IMR-90 (cell line): ENCODE measurements at regions not wholly inside any gene's neighbourhood (a gene's known extent, or its start where the extent isn't known, plus 50 kb on each side); places are given as distances from the start of the nearest gene placed in this dataset.

ENCODE experiments used
- ATAC-seq: fragments of 200-7000 bp; cut with Tn5 transposase; 2 replicates; pipeline ENCODE4 v1.9.1; 2020; ENCODE audit warnings: low read depth, mild to moderate bottlenecking, moderate library complexity
- BruUV-seq: library from RNA; stranded (reverse); fragments of 400-500 nt; replicated peaks from 2 replicates; lab custom pipeline; 2021; lab: Mats Ljungman, UMichigan
- CTCF ChIA-PET: fragments of 300-600 bp; formaldehyde crosslinking; extraction: SDS; loops from one replicate; lab custom pipeline; 2021; ENCODE audit warnings: antibody characterized with exemption; lab: Yijun Ruan, JAX
- POLR2A ChIA-PET: fragments of 300-600 bp; sonication (Branson Sonifier 250); formaldehyde crosslinking; loops from one replicate; lab custom pipeline; 2022; ENCODE audit warnings: antibody characterized with exemption; ENCODE audit not compliant: unreplicated experiment; lab: Charles Lee
- DNase-seq: peaks from one replicate; pipeline ENCODE4 v3.0.0; 2013
- H2AFZ ChIP-seq: replicated peaks from 2 replicates; pipeline ENCODE3; 2013; ENCODE audit warnings: low read length, mild to moderate bottlenecking; ENCODE audit not compliant: poor library complexity
- H2AK5ac ChIP-seq: 2 replicates; pipeline ENCODE4 v1.6.1; 2013; ENCODE audit warnings: low read depth, low read length, inconsistent platforms
- H2AK9ac ChIP-seq: replicated peaks from 2 replicates; pipeline ENCODE3; 2013; ENCODE audit warnings: mild to moderate bottlenecking, low read depth, low read length, moderate library complexity; ENCODE audit not compliant: poor library complexity
- H2BK120ac ChIP-seq: 2 replicates; pipeline ENCODE4 v1.6.1; 2013; ENCODE audit warnings: low read depth, low read length, inconsistent platforms
- H2BK15ac ChIP-seq: 3 replicates; pipeline ENCODE4 v1.6.1; 2013; ENCODE audit warnings: low read depth, low read length, inconsistent platforms
- H2BK20ac ChIP-seq: 2 replicates; pipeline ENCODE4 v1.6.1; 2013; ENCODE audit warnings: low read depth, mild to moderate bottlenecking, inconsistent platforms, low read length, moderate library complexity
- H2BK5ac ChIP-seq: 2 replicates; pipeline ENCODE4 v1.6.1; 2013; ENCODE audit warnings: mild to moderate bottlenecking, low read depth, low read length, inconsistent platforms; ENCODE audit not compliant: poor library complexity, severe bottlenecking
- H3K14ac ChIP-seq: replicated peaks from 2 replicates; pipeline ENCODE4 v1.6.1; 2013; ENCODE audit warnings: low read depth, low read length, inconsistent platforms
- H3K18ac ChIP-seq: 2 replicates; pipeline ENCODE4 v1.6.1; 2013; ENCODE audit warnings: low read depth, low read length, control low read depth
- H3K23ac ChIP-seq: 2 replicates; pipeline ENCODE4 v1.6.1; 2013; ENCODE audit warnings: low read depth, low read length, inconsistent platforms
- H3K27ac ChIP-seq: 2 replicates; pipeline ENCODE4 v1.5.1; 2013; ENCODE audit warnings: mild to moderate bottlenecking, control low read depth, low read length; ENCODE audit not compliant: insufficient read depth
- H3K27me3 ChIP-seq: 2 replicates; pipeline ENCODE4 v1.6.1; 2013; ENCODE audit warnings: low read length; ENCODE audit not compliant: control insufficient read depth, insufficient read depth
- H3K36me3 ChIP-seq: 2 replicates; pipeline ENCODE4 v1.6.1; 2013; ENCODE audit warnings: low read length, mixed read lengths; ENCODE audit not compliant: control insufficient read depth, insufficient read depth
- H3K4ac ChIP-seq: 2 replicates; pipeline ENCODE4 v1.6.1; 2013; ENCODE audit warnings: low read depth, low read length, inconsistent platforms
- H3K4me1 ChIP-seq: 2 replicates; pipeline ENCODE4 v1.6.1; 2013; ENCODE audit warnings: low read length, mixed read lengths; ENCODE audit not compliant: control insufficient read depth, insufficient read depth
- H3K4me2 ChIP-seq: 2 replicates; pipeline ENCODE4 v1.6.1; 2013; ENCODE audit warnings: low read depth, mild to moderate bottlenecking, control low read depth, low read length, moderate library complexity
- H3K4me3 ChIP-seq: 2 replicates; pipeline ENCODE4 v1.5.1; 2013; ENCODE audit warnings: low read depth, mild to moderate bottlenecking, control low read depth, low read length, moderate library complexity; ENCODE audit not compliant: insufficient read depth
- H3K56ac ChIP-seq: 2 replicates; pipeline ENCODE4 v1.6.1; 2013; ENCODE audit warnings: low read length, inconsistent platforms; ENCODE audit not compliant: insufficient read depth; ENCODE audit errors: extremely low read depth
- H3K79me1 ChIP-seq, 2 experiments: 2 replicates each; pipeline ENCODE4 v1.6.1; 2013; ENCODE audit warnings: low read length in 2 of 2, inconsistent platforms in 1 of 2, low read depth in 1 of 2
- H3K9ac ChIP-seq: 2 replicates; pipeline ENCODE4 v1.6.1; 2013; ENCODE audit warnings: low read depth, low read length, control low read depth
- H3K9me1 ChIP-seq: 2 replicates; pipeline ENCODE4 v1.6.1; 2013; ENCODE audit warnings: low read length, inconsistent platforms; ENCODE audit not compliant: insufficient read depth
- H3K9me3 ChIP-seq: 2 replicates; pipeline ENCODE4 v1.6.1; 2013; ENCODE audit warnings: low read length; ENCODE audit not compliant: control insufficient read depth, insufficient read depth
- H4K20me1 ChIP-seq: 2 replicates; pipeline ENCODE4 v1.6.1; 2013; ENCODE audit warnings: low read length, inconsistent platforms; ENCODE audit not compliant: insufficient read depth
- H4K5ac ChIP-seq: 2 replicates; pipeline ENCODE4 v1.6.1; 2013; ENCODE audit warnings: mild to moderate bottlenecking, low read depth, low read length, control low read depth
- H4K8ac ChIP-seq, 2 experiments: 2 replicates each; pipeline ENCODE4 v1.6.1; 2013; ENCODE audit warnings: low read depth in 2 of 2, low read length in 2 of 2, control low read depth in 1 of 2, inconsistent platforms in 1 of 2
- H4K91ac ChIP-seq: 2 replicates; pipeline ENCODE4 v1.6.1; 2013; ENCODE audit warnings: low read depth, low read length, inconsistent platforms; ENCODE audit not compliant: insufficient read depth
- BHLHE40 ChIP-seq: fragments of 150-350 bp; IDR thresholded peaks from 2 replicates; pipeline ENCODE4 v1.6.1; 2016; ENCODE audit warnings: mild to moderate bottlenecking, low read depth, low read length
- CEBPB ChIP-seq: IDR thresholded peaks from 2 replicates; pipeline ENCODE4 v1.6.1; 2012; ENCODE audit warnings: low read depth, low read length, improper control_type of control experiment
- CHD1 ChIP-seq: IDR thresholded peaks from 2 replicates; pipeline ENCODE4 v1.6.1; 2012; ENCODE audit warnings: low read depth, low read length, improper control_type of control experiment
- FOS ChIP-seq: fragments of 150-350 bp; IDR thresholded peaks from 2 replicates; pipeline ENCODE4 v1.6.1; 2016; ENCODE audit warnings: low read depth, low read length
- MAFK ChIP-seq: IDR thresholded peaks from 2 replicates; pipeline ENCODE4 v1.6.1; 2012; ENCODE audit warnings: low read depth, low read length, improper control_type of control experiment
- MAZ ChIP-seq: IDR thresholded peaks from 2 replicates; pipeline ENCODE4 v1.6.1; 2012; ENCODE audit warnings: low read depth, mild to moderate bottlenecking, low read length, improper control_type of control experiment, moderate library complexity, borderline replicate concordance
- MXI1 ChIP-seq: IDR thresholded peaks from 2 replicates; pipeline ENCODE4 v1.6.1; 2012; ENCODE audit warnings: low read depth, mild to moderate bottlenecking, low read length, moderate library complexity, borderline replicate concordance
- NFE2L2 ChIP-seq: fragments of 150-350 bp; IDR thresholded peaks from 2 replicates; pipeline ENCODE4 v1.6.1; 2016; ENCODE audit warnings: low read depth, mild to moderate bottlenecking, low read length
- POLR2A ChIP-seq: IDR thresholded peaks from 2 replicates; pipeline ENCODE4 v1.6.1; 2012; ENCODE audit warnings: mild to moderate bottlenecking, low read depth, low read length
- RAD21 ChIP-seq: IDR thresholded peaks from 2 replicates; pipeline ENCODE4 v1.6.1; 2012; ENCODE audit warnings: low read length, improper control_type of control experiment
- RCOR1 ChIP-seq: IDR thresholded peaks from 2 replicates; pipeline ENCODE4 v1.6.1; 2012; ENCODE audit warnings: mild to moderate bottlenecking, low read length, improper control_type of control experiment; ENCODE audit not compliant: insufficient replicate concordance
- RFX5 ChIP-seq: IDR thresholded peaks from 2 replicates; pipeline ENCODE4 v1.8.0; 2012; ENCODE audit warnings: low read depth, mild to moderate bottlenecking, low read length, moderate library complexity
- SMC3 ChIP-seq: fragments of 150-350 bp; IDR thresholded peaks from 2 replicates; pipeline ENCODE4 v1.6.1; 2016; ENCODE audit warnings: low read depth, mild to moderate bottlenecking, antibody characterized with exemption, low read length, moderate library complexity
- WGBS, 2 experiments: methylation state at CpG; one replicate each; pipeline versions ENCODE4 v1.1.5 to v1.1.7; 2013; ENCODE audit warnings: missing lambda C conversion rate in 2 of 2; ENCODE audit not compliant: insufficient read length in 1 of 2; ENCODE audit errors: extremely low coverage in 2 of 2; 5-methylcytosine and 5-hydroxymethylcytosine counted together
- dilution Hi-C: fragments of 300-500 bp; cut with HindIII; formaldehyde crosslinking; loops from one replicate; pipeline ENCODE4 v1.14.3; 2018; ENCODE audit warnings: low sequenced_read_pairs; ENCODE audit not compliant: unreplicated experiment
- in situ Hi-C: fragments of 300-500 bp; cut with MboI; formaldehyde crosslinking; loops from 3 replicates; pipeline ENCODE4 v1.14.3; 2019; ENCODE audit warnings: low sequenced_read_pairs, inconsistent platforms, mixed read lengths
- intact Hi-C: fragments of 100-400 bp; cut with micrococcal nuclease; formaldehyde crosslinking; loops from 2 replicates; pipeline ENCODE4 v1.10.0; 2022
- TF ChIP-seq, protein P1 (sequence below): fragments of 150-350 bp; IDR thresholded peaks from 2 replicates; pipeline ENCODE4 v1.6.1; 2017; ENCODE audit warnings: mild to moderate bottlenecking, antibody characterized with exemption, low read length, low read depth
- TF ChIP-seq, protein P2 (sequence below): fragments of 150-350 bp; IDR thresholded peaks from 2 replicates; pipeline ENCODE4 v1.6.1; 2016; ENCODE audit warnings: low read depth, mild to moderate bottlenecking, low read length, moderate library complexity, borderline replicate concordance
- TF ChIP-seq, protein P3 (sequence below): conservative IDR thresholded peaks from 2 replicates; pipeline ENCODE4 v1.5.1; 2012; ENCODE audit warnings: mild to moderate bottlenecking, low read depth, low read length, improper control_type of control experiment

DNA sequence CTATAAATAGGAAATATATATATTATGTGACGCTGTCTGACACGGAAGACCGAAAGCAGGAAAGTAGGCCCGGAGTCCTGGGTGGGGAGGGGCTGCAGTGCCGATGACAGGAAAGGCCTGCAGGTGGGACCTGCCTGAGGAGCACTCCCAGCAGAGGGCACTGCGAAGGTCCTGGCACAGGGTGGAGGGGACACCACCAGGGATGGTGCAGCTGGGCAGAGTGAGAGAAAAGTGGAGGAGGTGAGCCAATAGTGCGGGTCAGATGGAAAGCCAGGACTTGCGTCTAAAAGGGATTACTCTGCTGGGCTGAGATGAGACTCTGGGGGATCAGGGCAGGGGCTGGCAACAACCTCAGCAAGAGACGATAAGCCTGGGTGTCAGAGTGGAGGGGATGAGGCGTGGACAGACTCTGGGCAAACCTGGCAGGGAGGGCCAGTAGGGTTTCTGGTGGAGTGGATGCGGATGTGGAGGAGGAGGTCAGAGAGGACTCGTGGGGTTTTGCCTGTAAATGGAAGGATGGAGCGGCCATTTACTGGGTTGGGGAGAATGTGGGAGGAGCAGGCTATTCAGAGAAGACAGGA, 118.2 kb upstream of the ZNF746 start:
- no peak overlapping the region for H2AK9ac ChIP-seq
- peaks cover 78% of the 10 kb centered on the region for H3K36me3 ChIP-seq
- no peak overlapping the region for H4K5ac ChIP-seq
- H4K91ac ChIP-seq: no peak overlapping the region
- ATAC-seq (no peak), DNase-seq (no peak)
- H2AK5ac ChIP-seq: no peak overlapping the region
- no peak overlapping the region for H3K9ac ChIP-seq
- no peak overlapping the region for H3K4ac ChIP-seq
- no peak overlapping the region for H2BK5ac ChIP-seq
- ChIA-PET POLR2A (no interaction called here), CTCF (no interaction called here)
- WGBS, 2 experiments: 87% methylated on average over 9 of the region's 13 CpGs; no CpG with 5 or more reads in 1 of the 2 experiments
- no peaks in the 10 kb centered on the region for H3K4me1 ChIP-seq
- no peak overlapping the region for H3K18ac ChIP-seq
- no peak overlapping the region for H3K14ac ChIP-seq
- no peak overlapping the region for H3K27ac ChIP-seq
- dilution Hi-C loops: no loop called here
- no peak overlapping the region for H3K23ac ChIP-seq
- in situ Hi-C loops: no loop called here
- H3K9me1 ChIP-seq: no peaks in the 10 kb centered on the region
- H3K79me1 ChIP-seq: peaks cover 20 to 23% of the 10 kb centered on the region in 2 experiments; a peak in 3 of 4 replicates
- H2AFZ ChIP-seq: no peak overlapping the region
- H3K4me3 ChIP-seq: no peak overlapping the region
- no peaks in the 10 kb centered on the region; the same call in 1 of the 2 replicates for H4K20me1 ChIP-seq
- no peak overlapping the region for H4K8ac ChIP-seq
- H3K27me3 ChIP-seq: no peaks in the 10 kb centered on the region
- BruUV-seq: no TSS peak
- no peak overlapping the region for H3K56ac ChIP-seq
- H3K9me3 ChIP-seq: no peaks in the 10 kb centered on the region
- H2BK15ac ChIP-seq: no peak overlapping the region
- H3K4me2 ChIP-seq: no peak overlapping the region
- TF ChIP-seq MAZ (no peak), POLR2A (no peak), FOS (no peak), CHD1 (no peak), MAFK (no peak), NFE2L2 (no peak), RAD21 (no peak), MXI1 (no peak), CEBPB (no peak), BHLHE40 (no peak), RCOR1 (no peak), SMC3 (no peak), RFX5 (no peak)
- TF ChIP-seq, protein P1, sequence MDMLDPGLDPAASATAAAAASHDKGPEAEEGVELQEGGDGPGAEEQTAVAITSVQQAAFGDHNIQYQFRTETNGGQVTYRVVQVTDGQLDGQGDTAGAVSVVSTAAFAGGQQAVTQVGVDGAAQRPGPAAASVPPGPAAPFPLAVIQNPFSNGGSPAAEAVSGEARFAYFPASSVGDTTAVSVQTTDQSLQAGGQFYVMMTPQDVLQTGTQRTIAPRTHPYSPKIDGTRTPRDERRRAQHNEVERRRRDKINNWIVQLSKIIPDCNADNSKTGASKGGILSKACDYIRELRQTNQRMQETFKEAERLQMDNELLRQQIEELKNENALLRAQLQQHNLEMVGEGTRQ: no peak
- TF ChIP-seq, protein P2, sequence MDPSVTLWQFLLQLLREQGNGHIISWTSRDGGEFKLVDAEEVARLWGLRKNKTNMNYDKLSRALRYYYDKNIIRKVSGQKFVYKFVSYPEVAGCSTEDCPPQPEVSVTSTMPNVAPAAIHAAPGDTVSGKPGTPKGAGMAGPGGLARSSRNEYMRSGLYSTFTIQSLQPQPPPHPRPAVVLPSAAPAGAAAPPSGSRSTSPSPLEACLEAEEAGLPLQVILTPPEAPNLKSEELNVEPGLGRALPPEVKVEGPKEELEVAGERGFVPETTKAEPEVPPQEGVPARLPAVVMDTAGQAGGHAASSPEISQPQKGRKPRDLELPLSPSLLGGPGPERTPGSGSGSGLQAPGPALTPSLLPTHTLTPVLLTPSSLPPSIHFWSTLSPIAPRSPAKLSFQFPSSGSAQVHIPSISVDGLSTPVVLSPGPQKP: no peak
- TF ChIP-seq, protein P3, sequence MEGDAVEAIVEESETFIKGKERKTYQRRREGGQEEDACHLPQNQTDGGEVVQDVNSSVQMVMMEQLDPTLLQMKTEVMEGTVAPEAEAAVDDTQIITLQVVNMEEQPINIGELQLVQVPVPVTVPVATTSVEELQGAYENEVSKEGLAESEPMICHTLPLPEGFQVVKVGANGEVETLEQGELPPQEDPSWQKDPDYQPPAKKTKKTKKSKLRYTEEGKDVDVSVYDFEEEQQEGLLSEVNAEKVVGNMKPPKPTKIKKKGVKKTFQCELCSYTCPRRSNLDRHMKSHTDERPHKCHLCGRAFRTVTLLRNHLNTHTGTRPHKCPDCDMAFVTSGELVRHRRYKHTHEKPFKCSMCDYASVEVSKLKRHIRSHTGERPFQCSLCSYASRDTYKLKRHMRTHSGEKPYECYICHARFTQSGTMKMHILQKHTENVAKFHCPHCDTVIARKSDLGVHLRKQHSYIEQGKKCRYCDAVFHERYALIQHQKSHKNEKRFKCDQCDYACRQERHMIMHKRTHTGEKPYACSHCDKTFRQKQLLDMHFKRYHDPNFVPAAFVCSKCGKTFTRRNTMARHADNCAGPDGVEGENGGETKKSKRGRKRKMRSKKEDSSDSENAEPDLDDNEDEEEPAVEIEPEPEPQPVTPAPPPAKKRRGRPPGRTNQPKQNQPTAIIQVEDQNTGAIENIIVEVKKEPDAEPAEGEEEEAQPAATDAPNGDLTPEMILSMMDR: no peak
- no peak overlapping the region for H2BK20ac ChIP-seq
- intact Hi-C loops: no loop called here
- H2BK120ac ChIP-seq: no peak overlapping the region
